ENCODE measurements at regions not wholly inside any gene's neighbourhood (a gene's known extent, or its start where the extent isn't known, plus 50 kb on each side); places are given as distances from the start of the nearest gene placed in this dataset.

GRCh38 chr3:145357453-145357852 is 803.5 kb downstream of the PLOD2 start:
- Histone ChIP-seq H3K27ac (ENCODE audit: low read depth, low read length) (no peak overlapping the region), H3K9me3 (ENCODE audit: control insufficient read depth, insufficient read depth, low read length) (no peaks in the 10 kb centered on the region; the same call in 1 of the 2 replicates), H3F3A (ENCODE audit: control insufficient read depth, insufficient read depth) (no peaks in the 10 kb centered on the region), H3K9me2 (replicated peaks; ENCODE audit: control insufficient read depth, low read length) (no peaks in the 10 kb centered on the region), H3K4me3 (ENCODE audit: low read length) (no peak overlapping the region), H3K79me2 (ENCODE audit: control insufficient read depth, low read length) (no peaks in the 10 kb centered on the region), H3K4me2 (ENCODE audit: low read length) (no peak overlapping the region), H4K20me1 (ENCODE audit: control insufficient read depth, insufficient read depth, low read depth, low read length) (no peaks in the 10 kb centered on the region), H3K4me1 (ENCODE audit: control insufficient read depth, low read length) (no peaks in the 10 kb centered on the region), H3K36me3 (ENCODE audit: control insufficient read depth, low read length) (no peaks in the 10 kb centered on the region), H3K27me3 (ENCODE audit: control insufficient read depth, low read length) (no peaks in the 10 kb centered on the region)
- TF ChIP-seq EZH2phosphoT487 (IDR thresholded peaks at IDR 0.05; ENCODE audit: borderline replicate concordance, low read length) (no peak), CTCF (IDR thresholded peaks at IDR 0.05; ENCODE audit: low read depth, low read length, poor library complexity, severe bottlenecking) (no peak)

GRCh38 chr3:145359040-145359439 is 801.9 kb downstream of the PLOD2 start:
- no peaks in the 10 kb centered on the region for H3K27me3 ChIP-seq (ENCODE audit: control insufficient read depth, low read length)
- no peaks in the 10 kb centered on the region for H3K79me2 ChIP-seq (ENCODE audit: control insufficient read depth, low read length)
- no peaks in the 10 kb centered on the region; the same call in 1 of the 2 replicates for H3K9me3 ChIP-seq (ENCODE audit: control insufficient read depth, insufficient read depth, low read length)
- no peaks in the 10 kb centered on the region for H3K36me3 ChIP-seq (ENCODE audit: control insufficient read depth, low read length)
- TF ChIP-seq EZH2phosphoT487 (IDR thresholded peaks at IDR 0.05; ENCODE audit: borderline replicate concordance, low read length): no peak
- TF ChIP-seq CTCF (IDR thresholded peaks at IDR 0.05; ENCODE audit: low read depth, low read length, poor library complexity, severe bottlenecking): no peak
- H3K9me2 ChIP-seq (replicated peaks; ENCODE audit: control insufficient read depth, low read length): no peaks in the 10 kb centered on the region
- H3F3A ChIP-seq (ENCODE audit: control insufficient read depth, insufficient read depth): no peaks in the 10 kb centered on the region
- no peak overlapping the region for H3K4me2 ChIP-seq (ENCODE audit: low read length)
- H3K27ac ChIP-seq (ENCODE audit: low read depth, low read length): no peak overlapping the region
- no peak overlapping the region for H3K4me3 ChIP-seq (ENCODE audit: low read length)
- no peaks in the 10 kb centered on the region for H4K20me1 ChIP-seq (ENCODE audit: control insufficient read depth, insufficient read depth, low read depth, low read length)
- no peaks in the 10 kb centered on the region for H3K4me1 ChIP-seq (ENCODE audit: control insufficient read depth, low read length)

- Histone ChIP-seq H3K36me3 (ENCODE audit: control insufficient read depth, low read length) (no peaks in the 10 kb centered on the region), H3K27me3 (ENCODE audit: control insufficient read depth, low read length) (no peaks in the 10 kb centered on the region), H3K9me3 (ENCODE audit: control insufficient read depth, insufficient read depth, low read length) (no peaks in the 10 kb centered on the region), H3K79me2 (ENCODE audit: control insufficient read depth, low read length) (no peaks in the 10 kb centered on the region), H3K4me3 (ENCODE audit: low read length) (no peak overlapping the region), H3K4me1 (ENCODE audit: control insufficient read depth, low read length) (no peaks in the 10 kb centered on the region), H3K27ac (ENCODE audit: low read depth, low read length) (no peak overlapping the region), H3F3A (ENCODE audit: control insufficient read depth, insufficient read depth) (no peaks in the 10 kb centered on the region), H3K4me2 (ENCODE audit: low read length) (no peak overlapping the region), H4K20me1 (ENCODE audit: control insufficient read depth, insufficient read depth, low read depth, low read length) (no peaks in the 10 kb centered on the region), H3K9me2 (replicated peaks; ENCODE audit: control insufficient read depth, low read length) (no peaks in the 10 kb centered on the region)
- TF ChIP-seq CTCF (IDR thresholded peaks at IDR 0.05; ENCODE audit: low read depth, low read length, poor library complexity, severe bottlenecking) (no peak), EZH2phosphoT487 (IDR thresholded peaks at IDR 0.05; ENCODE audit: borderline replicate concordance, low read length) (no peak)
Observed at GRCh38 chr3:145368748-145369147, 792.2 kb downstream of the PLOD2 start.

GRCh38 chr3:145370870-145371269 is 790.1 kb downstream of the PLOD2 start:
- no peaks in the 10 kb centered on the region for H3K9me3 ChIP-seq (ENCODE audit: control insufficient read depth, insufficient read depth, low read length)
- H3K27ac ChIP-seq (ENCODE audit: low read depth, low read length): no peak overlapping the region
- no peak overlapping the region for H3K4me2 ChIP-seq (ENCODE audit: low read length)
- no peaks in the 10 kb centered on the region for H3F3A ChIP-seq (ENCODE audit: control insufficient read depth, insufficient read depth)
- H3K79me2 ChIP-seq (ENCODE audit: control insufficient read depth, low read length): no peaks in the 10 kb centered on the region
- H3K4me3 ChIP-seq (ENCODE audit: low read length): no peak overlapping the region
- no peaks in the 10 kb centered on the region for H4K20me1 ChIP-seq (ENCODE audit: control insufficient read depth, insufficient read depth, low read depth, low read length)
- TF ChIP-seq CTCF (IDR thresholded peaks at IDR 0.05; ENCODE audit: low read depth, low read length, poor library complexity, severe bottlenecking) (no peak), EZH2phosphoT487 (IDR thresholded peaks at IDR 0.05; ENCODE audit: borderline replicate concordance, low read length) (no peak)
- no peaks in the 10 kb centered on the region; the same call in 1 of the 2 replicates for H3K9me2 ChIP-seq (replicated peaks; ENCODE audit: control insufficient read depth, low read length)
- H3K27me3 ChIP-seq (ENCODE audit: control insufficient read depth, low read length): no peaks in the 10 kb centered on the region
- no peaks in the 10 kb centered on the region for H3K36me3 ChIP-seq (ENCODE audit: control insufficient read depth, low read length)
- no peaks in the 10 kb centered on the region for H3K4me1 ChIP-seq (ENCODE audit: control insufficient read depth, low read length)

Data from DOHH2 (cell line).